GM23338 (cell line): ENCODE measurements at regions not wholly inside any gene's neighbourhood (a gene's known extent, or its start where the extent isn't known, plus 50 kb on each side); places are given as distances from the start of the nearest gene placed in this dataset.

ENCODE experiments used
- ATAC-seq: fragments of 200-7000 bp; cut with Tn5 transposase; 3 replicates; pipeline ENCODE4 v1.9.1; 2020
- DNase-seq: peaks from one replicate; pipeline ENCODE4 v3.0.0-alpha.2; 2015; ENCODE audit warnings: low spot score
- H2AFZ ChIP-seq: fragments of 200-600 bp; sonication (generic); 2 replicates; pipeline ENCODE4 v1.8.0; 2016; ENCODE audit warnings: antibody characterized with exemption, mild to moderate bottlenecking, moderate library complexity
- H3F3A ChIP-seq: fragments of 200-600 bp; sonication (generic); replicated peaks from 2 replicates; pipeline ENCODE4 v1.8.0; 2017; ENCODE audit warnings: antibody characterized with exemption, mixed run types, low read depth
- H3K27ac ChIP-seq: fragments of 200-600 bp; sonication (generic); 2 replicates; pipeline ENCODE4 v1.6.1; 2016; ENCODE audit warnings: low read depth
- H3K27me3 ChIP-seq: fragments of 200-600 bp; sonication (generic); 2 replicates; pipeline ENCODE4 v1.8.0; 2016; ENCODE audit warnings: mild to moderate bottlenecking, mixed run types, moderate library complexity; ENCODE audit not compliant: insufficient read depth
- H3K36me3 ChIP-seq: fragments of 200-600 bp; sonication (generic); 2 replicates; pipeline ENCODE4 v1.8.0; 2016; ENCODE audit warnings: mild to moderate bottlenecking; ENCODE audit not compliant: insufficient read depth
- H3K4me1 ChIP-seq: fragments of 200-600 bp; sonication (generic); 2 replicates; pipeline ENCODE4 v1.8.0; 2016; ENCODE audit warnings: mild to moderate bottlenecking, moderate library complexity; ENCODE audit not compliant: insufficient read depth
- H3K4me2 ChIP-seq: fragments of 200-600 bp; sonication (generic); 2 replicates; pipeline ENCODE4 v1.7.1; 2017; ENCODE audit warnings: mixed run types
- H3K4me3 ChIP-seq: fragments of 200-600 bp; sonication (generic); 2 replicates; pipeline ENCODE4 v1.6.1; 2016; ENCODE audit warnings: mixed run types
- H3K79me2 ChIP-seq: fragments of 200-600 bp; sonication (generic); replicated peaks from 2 replicates; pipeline ENCODE4 v1.8.0; 2017; ENCODE audit warnings: mild to moderate bottlenecking; ENCODE audit not compliant: insufficient read depth
- H3K9me2 ChIP-seq: fragments of 200-600 bp; sonication (generic); 2 replicates; pipeline ENCODE4 v1.8.0; 2017; ENCODE audit not compliant: insufficient read depth
- H4K20me1 ChIP-seq: fragments of 200-600 bp; sonication (generic); replicated peaks from 2 replicates; pipeline ENCODE4 v1.8.0; 2017; ENCODE audit warnings: mild to moderate bottlenecking; ENCODE audit not compliant: insufficient read depth
- H3K27ac Mint-ChIP-seq: 2 replicates; pipeline ENCODE4 v1.8.0; 2020; ENCODE audit warnings: inconsistent platforms, mild to moderate bottlenecking, moderate library complexity, mixed read lengths
- H3K27me3 Mint-ChIP-seq: 3 replicates; pipeline ENCODE4 v1.8.0; 2022; ENCODE audit warnings: low read depth, mild to moderate bottlenecking, moderate library complexity, mixed read lengths, inconsistent platforms; ENCODE audit not compliant: insufficient read depth, poor library complexity
- H3K36me3 Mint-ChIP-seq: 3 replicates; pipeline ENCODE4 v1.8.0; 2021; ENCODE audit warnings: low read depth, mild to moderate bottlenecking, inconsistent platforms, moderate library complexity, mixed read lengths
- H3K4me1 Mint-ChIP-seq: 3 replicates; pipeline ENCODE4 v1.8.0; 2020; ENCODE audit warnings: mild to moderate bottlenecking, inconsistent platforms, mixed read lengths
- H3K4me3 Mint-ChIP-seq: 3 replicates; pipeline ENCODE4 v1.8.0; 2021; ENCODE audit warnings: moderate library complexity, mild to moderate bottlenecking, inconsistent platforms, mixed read lengths
- H3K9me3 Mint-ChIP-seq: 3 replicates; pipeline ENCODE4 v1.8.0; 2020; ENCODE audit warnings: moderate library complexity, mild to moderate bottlenecking, inconsistent platforms, mixed read lengths
- CREB1 ChIP-seq: fragments of 250-450 bp; sonication (Bioruptor Pico); IDR thresholded peaks from 2 replicates; pipeline ENCODE4 v1.5.0; 2020; ENCODE audit warnings: low read depth, mild to moderate bottlenecking, moderate library complexity
- CTCF ChIP-seq, 2 experiments: fragments of 200-600 bp in 1 of 2; sonication (generic) in 1 of 2; conservative IDR thresholded peaks; 2 replicates each; pipeline versions ENCODE4 v1.5.1 to v1.6.1; 2016 to 2017; ENCODE audit warnings: antibody characterized with exemption in 2 of 2, low read depth in 2 of 2, mild to moderate bottlenecking in 2 of 2, moderate library complexity in 1 of 2
- EZH2 ChIP-seq: fragments of 200-600 bp; sonication (generic); IDR thresholded peaks from one replicate; pipeline ENCODE4 v1.8.0; 2017; ENCODE audit warnings: antibody characterized with exemption, mild to moderate bottlenecking, low read depth; ENCODE audit not compliant: unreplicated experiment
- EZH2phosphoT487 ChIP-seq: fragments of 200-600 bp; sonication (generic); IDR thresholded peaks from one replicate; pipeline ENCODE4 v1.8.1; 2018; ENCODE audit warnings: antibody characterized with exemption; ENCODE audit not compliant: unreplicated experiment
- JUNB ChIP-seq: IDR thresholded peaks from one replicate; pipeline ENCODE4 v1.6.1; 2016; ENCODE audit warnings: antibody characterized with exemption; ENCODE audit not compliant: unreplicated experiment
- NANOG ChIP-seq: IDR thresholded peaks from 2 replicates; pipeline ENCODE4 v1.6.1; 2016; ENCODE audit warnings: antibody characterized with exemption, borderline replicate concordance
- POLR2AphosphoS5 ChIP-seq: IDR thresholded peaks from 2 replicates; pipeline ENCODE4 v1.6.1; 2016; ENCODE audit warnings: antibody characterized with exemption, low read depth
- REST ChIP-seq: IDR thresholded peaks from one replicate; pipeline ENCODE4 v1.6.1; 2018; ENCODE audit warnings: antibody characterized with exemption; ENCODE audit not compliant: unreplicated experiment
- STAT1 ChIP-seq: IDR thresholded peaks from one replicate; pipeline ENCODE4 v1.6.1; 2016; ENCODE audit warnings: antibody characterized with exemption; ENCODE audit not compliant: unreplicated experiment
- ZNF114 ChIP-seq: fragments of 250-450 bp; sonication (Bioruptor Pico); IDR thresholded peaks from 2 replicates; pipeline ENCODE4 v1.5.0; 2020; ENCODE audit warnings: mild to moderate bottlenecking, moderate library complexity
- ZNF331 ChIP-seq: fragments of 250-450 bp; sonication (Bioruptor Pico); IDR thresholded peaks from 2 replicates; pipeline ENCODE4 v1.5.0; 2020; ENCODE audit warnings: low read depth, mild to moderate bottlenecking, moderate library complexity
- TF ChIP-seq, protein P1 (sequence below): IDR thresholded peaks from 2 replicates; pipeline ENCODE4 v1.6.1; 2016; ENCODE audit warnings: antibody characterized with exemption
- TF ChIP-seq, protein P2 (sequence below): fragments of 250-450 bp; sonication (Bioruptor Pico); IDR thresholded peaks from 2 replicates; pipeline ENCODE4 v1.5.0; 2020; ENCODE audit warnings: mild to moderate bottlenecking, moderate library complexity

DNA sequence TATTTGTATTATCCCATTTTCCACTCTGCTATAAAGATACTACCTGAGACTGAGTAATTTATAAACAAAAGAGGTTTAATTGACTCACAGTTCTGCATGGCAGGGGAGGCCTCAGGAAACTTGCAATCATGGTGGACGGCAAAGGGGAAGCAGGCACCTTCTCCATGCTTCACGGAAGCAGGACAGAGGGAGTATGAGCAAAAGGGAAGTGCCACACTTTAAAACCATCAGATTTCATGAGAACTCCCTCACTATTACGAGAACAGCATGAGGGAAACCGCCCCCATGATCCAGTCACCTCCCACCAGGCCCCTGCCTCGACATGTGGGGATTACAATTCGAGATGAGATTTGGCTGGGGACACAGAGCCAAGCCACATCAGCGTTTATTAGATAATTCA, 172.8 kb downstream of the NR2F2 start:
- Histone ChIP-seq H3K4me3 (no peak overlapping the region), H2AFZ (no peak overlapping the region), H3F3A (no peaks in the 10 kb centered on the region), H3K4me2 (no peak overlapping the region), H3K4me1 (no peaks in the 10 kb centered on the region), H3K27me3 (no peaks in the 10 kb centered on the region), H3K9me2 (no peaks in the 10 kb centered on the region; the same call in 1 of the 2 replicates), H3K36me3 (no peaks in the 10 kb centered on the region), H3K79me2 (no peaks in the 10 kb centered on the region), H3K27ac (no peak overlapping the region), H4K20me1 (no peaks in the 10 kb centered on the region)
- Mint-ChIP-seq H3K9me3 (no peaks in the 10 kb centered on the region), H3K4me1 (no peaks in the 10 kb centered on the region), H3K4me3 (no peak overlapping the region), H3K27ac (no peak overlapping the region), H3K27me3 (no peaks in the 10 kb centered on the region), H3K36me3 (no peaks in the 10 kb centered on the region)
- ATAC-seq (no peak), DNase-seq (no peak)
- TF ChIP-seq STAT1 (no peak), ZNF331 (CRISPR knock-in tag) (no peak), EZH2 (no peak), CREB1 (CRISPR knock-in tag) (no peak), EZH2phosphoT487 (no peak), JUNB (no peak), POLR2AphosphoS5 (no peak), NANOG (no peak), REST (no peak), ZNF114 (CRISPR knock-in tag) (no peak), CTCF (conservative IDR thresholded peaks at IDR 0.05; ENCODE audit: low read depth in 2 of 2) (no peak)
- TF ChIP-seq, protein P1, sequence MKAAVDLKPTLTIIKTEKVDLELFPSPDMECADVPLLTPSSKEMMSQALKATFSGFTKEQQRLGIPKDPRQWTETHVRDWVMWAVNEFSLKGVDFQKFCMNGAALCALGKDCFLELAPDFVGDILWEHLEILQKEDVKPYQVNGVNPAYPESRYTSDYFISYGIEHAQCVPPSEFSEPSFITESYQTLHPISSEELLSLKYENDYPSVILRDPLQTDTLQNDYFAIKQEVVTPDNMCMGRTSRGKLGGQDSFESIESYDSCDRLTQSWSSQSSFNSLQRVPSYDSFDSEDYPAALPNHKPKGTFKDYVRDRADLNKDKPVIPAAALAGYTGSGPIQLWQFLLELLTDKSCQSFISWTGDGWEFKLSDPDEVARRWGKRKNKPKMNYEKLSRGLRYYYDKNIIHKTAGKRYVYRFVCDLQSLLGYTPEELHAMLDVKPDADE = no peak
- TF ChIP-seq, protein P2, sequence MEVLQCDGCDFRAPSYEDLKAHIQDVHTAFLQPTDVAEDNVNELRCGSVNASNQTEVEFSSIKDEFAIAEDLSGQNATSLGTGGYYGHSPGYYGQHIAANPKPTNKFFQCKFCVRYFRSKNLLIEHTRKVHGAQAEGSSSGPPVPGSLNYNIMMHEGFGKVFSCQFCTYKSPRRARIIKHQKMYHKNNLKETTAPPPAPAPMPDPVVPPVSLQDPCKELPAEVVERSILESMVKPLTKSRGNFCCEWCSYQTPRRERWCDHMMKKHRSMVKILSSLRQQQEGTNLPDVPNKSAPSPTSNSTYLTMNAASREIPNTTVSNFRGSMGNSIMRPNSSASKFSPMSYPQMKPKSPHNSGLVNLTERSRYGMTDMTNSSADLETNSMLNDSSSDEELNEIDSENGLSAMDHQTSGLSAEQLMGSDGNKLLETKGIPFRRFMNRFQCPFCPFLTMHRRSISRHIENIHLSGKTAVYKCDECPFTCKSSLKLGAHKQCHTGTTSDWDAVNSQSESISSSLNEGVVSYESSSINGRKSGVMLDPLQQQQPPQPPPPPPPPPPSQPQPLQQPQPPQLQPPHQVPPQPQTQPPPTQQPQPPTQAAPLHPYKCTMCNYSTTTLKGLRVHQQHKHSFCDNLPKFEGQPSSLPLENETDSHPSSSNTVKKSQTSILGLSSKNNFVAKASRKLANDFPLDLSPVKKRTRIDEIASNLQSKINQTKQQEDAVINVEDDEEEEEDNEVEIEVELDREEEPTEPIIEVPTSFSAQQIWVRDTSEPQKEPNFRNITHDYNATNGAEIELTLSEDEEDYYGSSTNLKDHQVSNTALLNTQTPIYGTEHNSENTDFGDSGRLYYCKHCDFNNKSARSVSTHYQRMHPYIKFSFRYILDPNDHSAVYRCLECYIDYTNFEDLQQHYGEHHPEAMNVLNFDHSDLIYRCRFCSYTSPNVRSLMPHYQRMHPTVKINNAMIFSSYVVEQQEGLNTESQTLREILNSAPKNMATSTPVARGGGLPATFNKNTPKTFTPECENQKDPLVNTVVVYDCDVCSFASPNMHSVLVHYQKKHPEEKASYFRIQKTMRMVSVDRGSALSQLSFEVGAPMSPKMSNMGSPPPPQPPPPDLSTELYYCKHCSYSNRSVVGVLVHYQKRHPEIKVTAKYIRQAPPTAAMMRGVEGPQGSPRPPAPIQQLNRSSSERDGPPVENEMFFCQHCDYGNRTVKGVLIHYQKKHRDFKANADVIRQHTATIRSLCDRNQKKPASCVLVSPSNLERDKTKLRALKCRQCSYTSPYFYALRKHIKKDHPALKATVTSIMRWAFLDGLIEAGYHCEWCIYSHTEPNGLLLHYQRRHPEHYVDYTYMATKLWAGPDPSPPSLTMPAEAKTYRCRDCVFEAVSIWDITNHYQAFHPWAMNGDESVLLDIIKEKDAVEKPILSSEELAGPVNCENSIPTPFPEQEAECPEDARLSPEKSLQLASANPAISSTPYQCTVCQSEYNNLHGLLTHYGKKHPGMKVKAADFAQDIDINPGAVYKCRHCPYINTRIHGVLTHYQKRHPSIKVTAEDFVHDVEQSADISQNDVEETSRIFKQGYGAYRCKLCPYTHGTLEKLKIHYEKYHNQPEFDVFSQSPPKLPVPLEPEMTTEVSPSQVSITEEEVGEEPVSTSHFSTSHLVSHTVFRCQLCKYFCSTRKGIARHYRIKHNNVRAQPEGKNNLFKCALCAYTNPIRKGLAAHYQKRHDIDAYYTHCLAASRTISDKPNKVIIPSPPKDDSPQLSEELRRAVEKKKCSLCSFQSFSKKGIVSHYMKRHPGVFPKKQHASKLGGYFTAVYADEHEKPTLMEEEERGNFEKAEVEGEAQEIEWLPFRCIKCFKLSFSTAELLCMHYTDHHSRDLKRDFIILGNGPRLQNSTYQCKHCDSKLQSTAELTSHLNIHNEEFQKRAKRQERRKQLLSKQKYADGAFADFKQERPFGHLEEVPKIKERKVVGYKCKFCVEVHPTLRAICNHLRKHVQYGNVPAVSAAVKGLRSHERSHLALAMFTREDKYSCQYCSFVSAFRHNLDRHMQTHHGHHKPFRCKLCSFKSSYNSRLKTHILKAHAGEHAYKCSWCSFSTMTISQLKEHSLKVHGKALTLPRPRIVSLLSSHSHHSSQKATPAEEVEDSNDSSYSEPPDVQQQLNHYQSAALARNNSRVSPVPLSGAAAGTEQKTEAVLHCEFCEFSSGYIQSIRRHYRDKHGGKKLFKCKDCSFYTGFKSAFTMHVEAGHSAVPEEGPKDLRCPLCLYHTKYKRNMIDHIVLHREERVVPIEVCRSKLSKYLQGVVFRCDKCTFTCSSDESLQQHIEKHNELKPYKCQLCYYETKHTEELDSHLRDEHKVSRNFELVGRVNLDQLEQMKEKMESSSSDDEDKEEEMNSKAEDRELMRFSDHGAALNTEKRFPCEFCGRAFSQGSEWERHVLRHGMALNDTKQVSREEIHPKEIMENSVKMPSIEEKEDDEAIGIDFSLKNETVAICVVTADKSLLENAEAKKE (CRISPR knock-in tag) = no peak
